Activated CD4-positive, alpha-beta T cell treated with anti-CD3 and anti-CD28 coated beads for 36 hours (primary cell): ENCODE measurements at regions not wholly inside any gene's neighbourhood (a gene's known extent, or its start where the extent isn't known, plus 50 kb on each side); places are given as distances from the start of the nearest gene placed in this dataset.
"Not testable (repeated sequence)": the region's sequence is repeated elsewhere in the genome, so short reads cannot be mapped to it uniquely, and the experiment has no call there.

Source experiments
- ATAC-seq: fragments of 200-7000 bp; cut with Tn5 transposase; one replicate; pipeline ENCODE4 v1.10.0; 2021; ENCODE audit warnings: mild to moderate bottlenecking, moderate library complexity
- CTCF ChIA-PET: fragments of 350-600 bp; sonication (Branson Sonifier 250); formaldehyde crosslinking; loops from one replicate; lab custom pipeline; 2021; ENCODE audit warnings: antibody characterized with exemption; lab: Charles Lee
- POLR2A ChIA-PET: fragments of 350-600 bp; sonication (Branson Sonifier 250); formaldehyde crosslinking; loops from one replicate; lab custom pipeline; 2021; ENCODE audit warnings: antibody characterized with exemption, inconsistent platforms; lab: Charles Lee
- DNase-seq: peaks from one replicate; pipeline ENCODE4 v3.0.0-alpha.2; 2020
- H3K27ac Mint-ChIP-seq: one replicate; pipeline ENCODE4 v1.8.0; 2021; ENCODE audit warnings: mixed read lengths
- H3K27me3 Mint-ChIP-seq: one replicate; pipeline ENCODE4 v1.8.0; 2021; ENCODE audit warnings: mixed read lengths
- H3K36me3 Mint-ChIP-seq: one replicate; pipeline ENCODE4 v1.8.0; 2021; ENCODE audit warnings: low read depth, mixed read lengths
- H3K4me1 Mint-ChIP-seq: one replicate; pipeline ENCODE4 v1.8.0; 2021; ENCODE audit warnings: mixed read lengths
- H3K4me3 Mint-ChIP-seq: one replicate; pipeline ENCODE4 v1.8.0; 2021; ENCODE audit warnings: mild to moderate bottlenecking, moderate library complexity, mixed read lengths
- H3K9me3 Mint-ChIP-seq: one replicate; pipeline ENCODE4 v1.8.0; 2021; ENCODE audit warnings: low read depth, mixed read lengths
- intact Hi-C, 2 experiments: fragments of 100-400 bp; cut with DNase I in 1 of 2; cut with micrococcal nuclease in 1 of 2; formaldehyde crosslinking; loops; one replicate each; pipeline versions ENCODE4 v1.14.2 to v1.15.1; 2022 to 2024; cut with DNase I, micrococcal nuclease

DNA sequence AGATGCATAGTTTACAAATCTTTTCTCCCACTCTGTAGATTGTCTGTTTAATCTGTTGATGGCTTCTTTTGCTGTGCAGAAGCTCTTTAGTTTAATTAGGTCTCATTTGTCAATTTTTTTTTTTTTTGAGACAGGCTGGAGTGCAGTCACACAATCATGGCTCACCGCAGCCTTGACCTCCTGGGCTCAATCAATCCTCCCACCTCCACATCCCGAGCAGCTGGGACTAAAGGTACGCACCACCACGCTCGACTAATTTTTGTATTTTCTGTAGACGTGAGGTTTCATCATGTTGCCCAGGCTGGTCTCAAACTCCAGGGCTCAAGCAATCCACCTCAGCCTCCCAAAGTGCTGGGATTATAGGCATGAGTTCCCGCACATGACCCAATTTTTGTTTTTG lies 1655.8 kb downstream of the REEP3 start:
- ChIA-PET POLR2A (no interaction called here), CTCF (no interaction called here)
- Mint-ChIP-seq H3K36me3 (no peaks in the 10 kb centered on the region), H3K27ac (no peak overlapping the region), H3K4me3 (no peak overlapping the region), H3K9me3 (peaks cover 11% of the 10 kb centered on the region), H3K4me1 (no peaks in the 10 kb centered on the region), H3K27me3 (no peaks in the 10 kb centered on the region)
- ATAC-seq = no peak
- DNase-seq = no peak
- intact Hi-C loops = no loop called here

DNA sequence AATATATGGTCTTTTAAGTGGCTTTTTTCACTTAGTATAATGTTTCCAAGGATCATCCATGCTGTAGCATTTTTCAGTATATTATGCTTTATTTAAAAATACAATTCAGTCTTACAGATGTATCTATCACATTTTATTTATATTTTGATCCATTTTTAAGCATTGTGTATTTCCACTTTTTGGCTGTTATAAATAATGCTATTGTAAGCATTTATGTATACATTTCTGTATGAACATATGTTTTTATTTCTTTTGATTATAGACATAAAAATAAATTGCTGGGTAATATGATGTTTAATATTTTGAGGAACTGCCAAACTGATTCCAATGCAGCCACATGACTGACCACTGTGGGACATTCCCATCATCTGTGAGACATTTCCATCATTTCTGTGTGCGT lies 1662.0 kb downstream of the REEP3 start:
- H3K4me3 Mint-ChIP-seq = no peak overlapping the region
- H3K27ac Mint-ChIP-seq = no peak overlapping the region
- ATAC-seq (no peak), DNase-seq (no peak)
- H3K4me1 Mint-ChIP-seq = no peaks in the 10 kb centered on the region
- H3K27me3 Mint-ChIP-seq = no peaks in the 10 kb centered on the region
- H3K9me3 Mint-ChIP-seq = peaks cover 15% of the 10 kb centered on the region
- intact Hi-C loops = no loop called here
- H3K36me3 Mint-ChIP-seq = no peaks in the 10 kb centered on the region
- ChIA-PET CTCF (no interaction called here), POLR2A (no interaction called here)

DNA sequence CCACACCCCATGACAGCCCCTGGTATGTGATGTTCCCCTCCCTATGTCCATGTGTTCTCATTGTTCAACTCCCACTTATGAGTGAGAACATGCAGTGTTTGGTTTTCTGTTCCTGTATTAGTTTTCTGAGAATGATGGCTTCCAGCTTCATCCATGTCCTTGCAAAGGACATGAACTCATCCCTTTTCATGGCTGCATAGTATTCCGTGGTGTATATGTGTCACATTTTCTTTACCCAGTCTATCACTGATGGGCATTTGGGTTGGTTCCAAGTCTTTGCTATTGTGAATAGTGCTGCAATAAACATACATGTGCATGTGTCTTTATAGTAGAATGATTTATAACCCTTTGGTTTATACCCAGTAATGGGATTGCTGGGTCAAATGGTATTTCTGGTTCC lies 1665.5 kb downstream of the REEP3 start:
- H3K36me3 Mint-ChIP-seq, ATAC-seq, DNase-seq, H3K4me1 Mint-ChIP-seq, POLR2A ChIA-PET, CTCF ChIA-PET, H3K9me3 Mint-ChIP-seq, H3K27me3 Mint-ChIP-seq, H3K27ac Mint-ChIP-seq, H3K4me3 Mint-ChIP-seq, intact Hi-C loops: not testable (repeated sequence)

DNA sequence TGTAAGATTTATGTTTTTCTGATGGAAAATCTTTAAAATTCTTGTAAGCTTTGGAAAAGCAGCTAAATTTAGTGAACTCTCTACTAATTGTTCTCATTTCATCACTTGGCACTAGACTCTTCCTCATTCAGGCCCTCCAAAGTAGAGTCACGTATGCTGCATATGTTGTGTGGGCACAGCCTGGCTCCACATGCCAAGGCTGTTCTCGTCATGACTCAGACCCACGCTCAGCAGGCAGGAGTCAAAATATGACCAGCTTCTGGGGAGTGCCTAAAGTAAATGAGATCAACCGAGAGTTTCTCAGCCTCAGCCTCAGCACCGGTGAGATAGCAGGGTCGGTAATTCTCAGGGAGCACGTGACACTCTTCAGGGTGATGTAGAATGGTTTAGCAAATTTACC lies 1672.9 kb downstream of the REEP3 start:
- no peaks in the 10 kb centered on the region for H3K27me3 Mint-ChIP-seq
- ChIA-PET CTCF (interaction anchor here (0.7 kb wide), 1 partner anchor 10 kb away, joined by 3 read pairs; no protein-coding TSS in a partner anchor), POLR2A (no interaction called here)
- no peaks in the 10 kb centered on the region for H3K4me1 Mint-ChIP-seq
- H3K4me3 Mint-ChIP-seq = no peak overlapping the region
- no peaks in the 10 kb centered on the region for H3K36me3 Mint-ChIP-seq
- no peak overlapping the region for H3K27ac Mint-ChIP-seq
- DNase-seq = no peak
- no peaks in the 10 kb centered on the region for H3K9me3 Mint-ChIP-seq
- no peak for ATAC-seq
- intact Hi-C loops = no loop called here

DNA sequence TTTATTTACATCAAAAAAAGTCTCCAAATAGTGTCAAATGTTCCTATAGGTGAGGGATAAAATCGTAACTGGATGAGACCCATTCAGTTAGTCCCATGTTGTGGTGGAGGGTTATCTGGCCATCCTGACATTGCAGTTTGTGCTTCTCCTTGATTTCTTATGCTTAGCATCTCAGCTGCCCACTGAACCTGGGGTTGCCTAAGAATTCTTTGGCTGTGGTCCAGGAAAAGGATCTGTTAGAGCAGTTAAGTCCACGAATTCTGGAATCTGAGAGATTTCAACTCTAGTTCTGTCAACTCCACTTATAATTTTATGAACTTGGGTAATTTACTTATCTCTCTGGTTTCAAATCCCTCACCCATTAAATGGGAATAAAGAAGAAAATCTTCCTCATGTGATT lies 1673.4 kb downstream of the REEP3 start:
- no peaks in the 10 kb centered on the region for H3K36me3 Mint-ChIP-seq
- H3K9me3 Mint-ChIP-seq = no peaks in the 10 kb centered on the region
- intact Hi-C loops = no loop called here
- H3K4me1 Mint-ChIP-seq = no peaks in the 10 kb centered on the region
- H3K4me3 Mint-ChIP-seq = no peak overlapping the region
- no peak overlapping the region for H3K27ac Mint-ChIP-seq
- no peak for DNase-seq
- ChIA-PET POLR2A (no interaction called here), CTCF (interaction anchor here (0.7 kb wide), 1 partner anchor 9 kb away, joined by 3 read pairs; no protein-coding TSS in a partner anchor)
- ATAC-seq = no peak
- H3K27me3 Mint-ChIP-seq = no peaks in the 10 kb centered on the region

DNA sequence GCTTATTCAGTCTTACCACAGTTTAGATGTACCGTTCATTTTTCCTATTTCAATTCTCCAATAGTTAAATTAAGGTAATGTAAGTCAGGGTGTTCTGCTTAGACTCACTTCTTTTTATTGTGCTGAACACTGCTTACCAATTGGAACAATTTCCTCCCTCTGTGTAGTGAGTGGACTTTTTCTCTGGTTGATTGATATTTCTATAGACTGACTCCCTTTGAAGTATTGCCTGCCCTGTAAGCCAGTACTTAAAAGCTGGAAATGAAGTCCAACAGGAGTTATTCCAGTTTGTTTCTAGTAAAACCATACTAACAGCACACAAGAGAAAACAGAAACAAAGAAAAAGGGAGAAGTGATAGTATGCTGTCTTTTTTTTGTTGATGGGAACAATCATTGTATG lies 1674.9 kb downstream of the REEP3 start:
- ATAC-seq (no peak), DNase-seq (no peak)
- no peaks in the 10 kb centered on the region for H3K36me3 Mint-ChIP-seq
- no peaks in the 10 kb centered on the region for H3K4me1 Mint-ChIP-seq
- ChIA-PET POLR2A (no interaction called here), CTCF (no interaction called here)
- H3K9me3 Mint-ChIP-seq = no peaks in the 10 kb centered on the region
- intact Hi-C loops = no loop called here
- no peak overlapping the region for H3K4me3 Mint-ChIP-seq
- H3K27me3 Mint-ChIP-seq = no peaks in the 10 kb centered on the region
- no peak overlapping the region for H3K27ac Mint-ChIP-seq

DNA sequence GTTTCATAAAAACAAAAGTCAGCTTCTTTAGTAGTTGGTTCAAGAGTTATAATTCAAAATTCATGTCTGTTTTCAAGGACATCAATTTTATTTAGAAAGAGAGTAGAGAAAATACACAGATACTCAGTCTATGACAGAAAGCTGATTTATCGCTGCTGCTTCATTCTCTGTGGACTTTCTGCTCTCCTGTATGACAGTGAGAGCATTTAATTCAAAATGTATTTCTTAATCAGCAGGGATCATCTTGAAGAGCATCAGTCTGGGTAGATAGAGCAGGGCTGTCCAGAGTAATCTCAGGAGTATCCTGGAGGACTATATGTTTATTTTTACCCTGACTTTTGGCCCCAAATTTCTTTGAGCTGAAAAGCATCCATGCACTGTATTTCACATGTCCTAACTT lies 1676.7 kb downstream of the REEP3 start:
- Mint-ChIP-seq H3K4me1 (no peaks in the 10 kb centered on the region), H3K9me3 (no peaks in the 10 kb centered on the region), H3K36me3 (no peaks in the 10 kb centered on the region), H3K4me3 (no peak overlapping the region), H3K27me3 (no peaks in the 10 kb centered on the region), H3K27ac (no peak overlapping the region)
- POLR2A ChIA-PET = no interaction called here
- DNase-seq = no peak
- no peak for ATAC-seq
- intact Hi-C loops = no loop called here
- CTCF ChIA-PET = no interaction called here

DNA sequence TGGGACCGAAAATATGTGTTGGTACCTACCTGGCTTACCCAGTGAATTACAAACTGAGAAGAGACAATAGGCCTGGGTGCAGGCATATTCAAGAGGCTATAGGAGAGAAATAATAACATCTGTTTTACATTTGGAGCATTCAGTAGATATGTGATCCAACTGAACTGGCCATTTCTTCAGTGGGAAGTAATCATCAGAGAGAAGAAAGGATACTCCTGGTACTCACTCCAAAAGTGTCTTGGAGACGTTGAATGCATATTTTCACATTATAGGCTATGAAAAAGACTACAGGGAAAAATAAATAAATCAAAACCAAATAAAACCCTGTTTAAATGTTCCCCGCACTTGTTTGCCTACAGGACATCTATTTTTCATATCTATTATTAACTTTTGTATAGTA lies 1680.3 kb downstream of the REEP3 start:
- no peaks in the 10 kb centered on the region for H3K4me1 Mint-ChIP-seq
- DNase-seq (no peak), ATAC-seq (no peak)
- H3K27me3 Mint-ChIP-seq = no peaks in the 10 kb centered on the region
- CTCF ChIA-PET = no interaction called here
- H3K27ac Mint-ChIP-seq = no peak overlapping the region
- intact Hi-C loops = no loop called here
- H3K4me3 Mint-ChIP-seq = no peak overlapping the region
- H3K9me3 Mint-ChIP-seq = no peaks in the 10 kb centered on the region
- H3K36me3 Mint-ChIP-seq = no peaks in the 10 kb centered on the region
- POLR2A ChIA-PET = no interaction called here

DNA sequence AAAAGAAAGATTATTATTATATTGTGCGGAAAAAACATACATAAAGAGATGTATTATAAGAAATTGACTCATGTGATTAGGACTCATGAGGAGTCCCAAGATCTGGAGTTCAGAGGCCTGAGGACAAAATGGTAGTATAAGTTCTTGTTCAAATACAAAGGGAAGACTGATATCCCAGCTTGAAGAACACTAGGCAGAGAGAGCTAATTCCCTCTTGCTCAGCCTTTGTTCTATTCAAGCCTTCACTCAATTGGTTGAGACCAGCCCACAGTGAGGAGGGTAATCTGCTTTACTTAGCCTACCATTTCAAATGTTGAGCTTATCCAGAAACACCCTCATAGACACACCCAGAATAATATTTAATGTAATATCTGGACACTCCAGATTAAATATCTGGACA lies 1683.8 kb downstream of the REEP3 start:
- ChIA-PET POLR2A (no interaction called here), CTCF (no interaction called here)

DNA sequence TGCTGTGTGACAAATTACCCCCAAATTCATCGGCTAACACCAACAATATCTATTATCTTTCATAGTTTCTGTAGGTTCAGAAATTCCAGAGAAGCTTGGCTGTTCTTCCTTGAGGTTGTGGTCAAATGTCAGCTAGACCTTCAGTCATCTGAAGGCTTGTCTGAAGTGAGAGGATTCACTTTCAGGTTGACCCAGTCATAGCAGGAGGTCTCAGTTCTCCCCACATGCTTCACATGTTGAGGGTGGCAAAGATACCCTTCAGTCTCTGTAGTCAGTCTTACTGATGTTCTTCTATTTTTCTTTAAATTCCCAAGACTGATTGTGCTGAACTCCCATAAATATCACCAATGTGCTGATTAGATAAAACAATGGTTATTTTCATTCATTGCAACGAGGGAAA lies 1692.0 kb downstream of the REEP3 start:
- ChIA-PET POLR2A (no interaction called here), CTCF (no interaction called here)
- no peak for ATAC-seq
- no peaks in the 10 kb centered on the region for H3K27me3 Mint-ChIP-seq
- intact Hi-C loops = no loop called here
- H3K4me1 Mint-ChIP-seq = no peaks in the 10 kb centered on the region
- no peaks in the 10 kb centered on the region for H3K36me3 Mint-ChIP-seq
- DNase-seq = no peak
- H3K4me3 Mint-ChIP-seq = no peak overlapping the region
- no peaks in the 10 kb centered on the region for H3K9me3 Mint-ChIP-seq
- no peak overlapping the region for H3K27ac Mint-ChIP-seq

More for the DNA sequence above, 1683.8 kb downstream of the REEP3 start:
- intact Hi-C loops = no loop called here
- DNase-seq (no peak), ATAC-seq (no peak)
- H3K9me3 Mint-ChIP-seq = no peaks in the 10 kb centered on the region
- no peaks in the 10 kb centered on the region for H3K36me3 Mint-ChIP-seq
- H3K4me1 Mint-ChIP-seq = no peaks in the 10 kb centered on the region
- H3K4me3 Mint-ChIP-seq = no peak overlapping the region
- H3K27ac Mint-ChIP-seq = no peak overlapping the region
- H3K27me3 Mint-ChIP-seq = no peaks in the 10 kb centered on the region

DNA sequence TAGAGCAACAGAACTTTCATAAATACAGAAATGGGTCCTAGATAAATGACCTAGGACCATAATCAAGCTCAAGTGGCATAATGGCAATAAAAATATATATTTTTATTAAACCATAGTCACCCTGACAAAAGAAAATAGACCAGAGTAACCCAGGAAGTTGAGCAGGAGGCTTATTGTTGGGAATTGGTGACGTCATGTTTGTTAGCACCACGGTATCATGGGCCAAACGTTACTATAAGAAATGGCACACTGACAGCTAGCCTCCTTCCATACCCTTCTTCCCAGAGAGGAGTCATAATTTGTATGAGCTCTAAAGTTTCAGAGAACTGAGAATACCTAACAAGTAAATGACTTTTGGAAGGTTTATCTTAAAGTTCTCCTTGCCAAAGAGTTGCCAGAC lies 1698.2 kb downstream of the REEP3 start:
- no peaks in the 10 kb centered on the region for H3K36me3 Mint-ChIP-seq
- ChIA-PET CTCF (no interaction called here), POLR2A (no interaction called here)
- peaks cover 4% of the 10 kb centered on the region for H3K9me3 Mint-ChIP-seq
- H3K4me3 Mint-ChIP-seq = no peak overlapping the region
- intact Hi-C loops = no loop called here
- DNase-seq (no peak), ATAC-seq (no peak)
- H3K27ac Mint-ChIP-seq = no peak overlapping the region
- H3K4me1 Mint-ChIP-seq = no peaks in the 10 kb centered on the region
- H3K27me3 Mint-ChIP-seq = no peaks in the 10 kb centered on the region

DNA sequence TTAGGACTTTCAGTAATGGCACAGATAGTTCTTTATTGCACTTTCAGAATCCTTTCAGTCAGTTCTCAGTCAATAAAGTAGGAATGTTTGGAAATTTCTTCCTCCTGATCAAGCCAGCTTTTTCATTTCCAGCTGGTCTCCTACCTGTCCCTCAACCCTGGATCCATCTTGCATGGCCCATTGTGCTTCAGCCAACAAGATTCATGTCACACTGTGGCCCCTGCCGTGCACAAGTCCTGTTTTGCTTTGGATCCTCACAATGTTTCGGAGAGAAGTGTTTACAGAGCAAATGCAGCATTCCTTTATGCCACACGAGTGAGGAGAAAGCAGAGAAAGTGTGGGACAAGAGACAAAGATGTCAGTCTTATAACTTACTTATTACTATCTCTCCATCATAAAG lies 1694.7 kb upstream of the LRRTM3 start:
- ATAC-seq (no peak), DNase-seq (no peak)
- Mint-ChIP-seq H3K4me1 (no peaks in the 10 kb centered on the region), H3K27ac (no peak overlapping the region), H3K27me3 (no peaks in the 10 kb centered on the region), H3K4me3 (no peak overlapping the region), H3K36me3 (no peaks in the 10 kb centered on the region), H3K9me3 (peaks cover 4% of the 10 kb centered on the region)
- ChIA-PET CTCF (interaction anchor here (0.6 kb wide), 1 partner anchor 11 kb away, joined by 3 read pairs; no protein-coding TSS in a partner anchor), POLR2A (no interaction called here)
- intact Hi-C loops = no loop called here

DNA sequence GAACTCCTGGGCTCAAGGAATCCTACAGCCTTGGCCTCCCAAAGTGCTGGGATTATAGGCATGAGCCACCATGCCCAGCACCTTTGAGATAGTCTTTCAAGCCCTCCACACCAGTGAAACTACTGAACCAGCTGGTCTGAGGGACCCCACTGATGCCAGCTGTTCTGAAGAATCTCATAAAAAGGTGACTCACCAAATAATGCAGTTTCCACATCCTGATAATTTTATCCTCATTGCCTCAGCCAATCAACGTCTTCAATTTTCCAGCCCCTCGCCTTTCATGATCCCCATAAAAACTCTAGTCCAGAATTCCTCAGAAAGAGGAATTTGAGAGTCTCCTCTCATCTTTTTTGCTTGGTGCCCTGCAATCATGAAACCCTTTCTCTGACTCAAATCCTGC lies 1691.6 kb upstream of the LRRTM3 start:
- DNase-seq (no peak), ATAC-seq (no peak)
- H3K4me3 Mint-ChIP-seq = no peak overlapping the region
- no peak overlapping the region for H3K27ac Mint-ChIP-seq
- POLR2A ChIA-PET = no interaction called here
- peaks cover 2% of the 10 kb centered on the region for H3K9me3 Mint-ChIP-seq
- H3K4me1 Mint-ChIP-seq = no peaks in the 10 kb centered on the region
- intact Hi-C loops = no loop called here
- no peaks in the 10 kb centered on the region for H3K36me3 Mint-ChIP-seq
- H3K27me3 Mint-ChIP-seq = no peaks in the 10 kb centered on the region
- CTCF ChIA-PET = no interaction called here
